HEK293 (cell line): ENCODE measurements at regions not wholly inside any gene's neighbourhood (a gene's known extent, or its start where the extent isn't known, plus 50 kb on each side); places are given as distances from the start of the nearest gene placed in this dataset.

Experiments used
- FEZF1 ChIP-seq: fragments of 450-650 bp; formaldehyde crosslinking; IDR thresholded peaks from 2 replicates; pipeline ENCODE4 v1.5.1; 2016; ENCODE audit warnings: missing biosample characterization, missing genetic modification characterization
- HOXC10 ChIP-seq: sonication (generic); formaldehyde crosslinking; IDR thresholded peaks from 2 replicates; pipeline ENCODE4 v1.8.1; 2023; ENCODE audit warnings: mild to moderate bottlenecking, missing genetic modification reagents
- IKZF3 ChIP-seq: fragments of 450-650 bp; IDR thresholded peaks from 2 replicates; pipeline ENCODE4 v1.5.0; 2018; ENCODE audit warnings: missing biosample characterization, mild to moderate bottlenecking, missing genetic modification characterization, moderate library complexity
- KLF1 ChIP-seq: fragments of 450-650 bp; formaldehyde crosslinking; IDR thresholded peaks from 2 replicates; pipeline ENCODE4 v1.5.1; 2016; ENCODE audit warnings: missing biosample characterization, missing genetic modification characterization
- MYNN ChIP-seq: fragments of 450-650 bp; formaldehyde crosslinking; IDR thresholded peaks from 2 replicates; pipeline ENCODE4 v1.5.1; 2016; ENCODE audit warnings: missing biosample characterization, missing genetic modification characterization, borderline replicate concordance
- PRDM1 ChIP-seq: fragments of 450-650 bp; formaldehyde crosslinking; IDR thresholded peaks from 2 replicates; pipeline ENCODE4; 2016; ENCODE audit warnings: missing biosample characterization, missing genetic modification characterization
- SCRT2 ChIP-seq: fragments of 450-650 bp; formaldehyde crosslinking; IDR thresholded peaks from 2 replicates; pipeline ENCODE4 v1.5.1; 2016; ENCODE audit warnings: missing biosample characterization, missing genetic modification characterization
- SP7 ChIP-seq: fragments of 450-650 bp; formaldehyde crosslinking; IDR thresholded peaks from 2 replicates; pipeline ENCODE4 v1.5.1; 2016; ENCODE audit warnings: missing biosample characterization, missing genetic modification characterization
- TSHZ1 ChIP-seq: fragments of 450-650 bp; formaldehyde crosslinking; IDR thresholded peaks from 2 replicates; pipeline ENCODE4 v1.5.1; 2016; ENCODE audit warnings: missing biosample characterization, missing genetic modification characterization, borderline replicate concordance
- ZBTB17 ChIP-seq: fragments of 450-650 bp; formaldehyde crosslinking; IDR thresholded peaks from 2 replicates; pipeline ENCODE4 v1.5.1; 2016; ENCODE audit warnings: missing biosample characterization, missing genetic modification characterization
- ZBTB20 ChIP-seq: fragments of 450-650 bp; formaldehyde crosslinking; IDR thresholded peaks from 2 replicates; pipeline ENCODE4 v1.5.1; 2016; ENCODE audit warnings: missing biosample characterization, missing genetic modification characterization
- ZBTB44 ChIP-seq: fragments of 450-650 bp; IDR thresholded peaks from 2 replicates; pipeline ENCODE4 v1.5.1; 2018; ENCODE audit warnings: missing biosample characterization, mild to moderate bottlenecking, missing genetic modification characterization
- ZBTB8A ChIP-seq: fragments of 450-650 bp; formaldehyde crosslinking; IDR thresholded peaks from 2 replicates; pipeline ENCODE4 v1.5.1; 2016; ENCODE audit warnings: missing biosample characterization, missing genetic modification characterization
- ZFP69B ChIP-seq: fragments of 450-650 bp; formaldehyde crosslinking; IDR thresholded peaks from 2 replicates; pipeline ENCODE4 v1.5.1; 2016; ENCODE audit warnings: missing biosample characterization, missing genetic modification characterization
- ZNF169 ChIP-seq: fragments of 450-650 bp; formaldehyde crosslinking; IDR thresholded peaks from 2 replicates; pipeline ENCODE4 v1.5.1; 2016; ENCODE audit warnings: missing biosample characterization, missing genetic modification characterization
- ZNF2 ChIP-seq: fragments of 450-650 bp; formaldehyde crosslinking; IDR thresholded peaks from 2 replicates; pipeline ENCODE4 v1.5.1; 2016; ENCODE audit warnings: missing biosample characterization, missing genetic modification characterization
- ZNF211 ChIP-seq: fragments of 450-650 bp; formaldehyde crosslinking; IDR thresholded peaks from 2 replicates; pipeline ENCODE4 v1.5.1; 2016; ENCODE audit warnings: low read depth, missing biosample characterization, missing genetic modification characterization
- ZNF426 ChIP-seq: fragments of 450-650 bp; formaldehyde crosslinking; IDR thresholded peaks from 2 replicates; pipeline ENCODE4 v1.5.1; 2017; ENCODE audit warnings: missing biosample characterization, missing genetic modification characterization, mild to moderate bottlenecking, inconsistent platforms, moderate library complexity
- ZNF561 ChIP-seq: fragments of 450-650 bp; IDR thresholded peaks from 2 replicates; pipeline ENCODE4 v1.5.1; 2018; ENCODE audit warnings: missing biosample characterization, missing genetic modification characterization, borderline replicate concordance
- ZNF629 ChIP-seq: fragments of 450-650 bp; formaldehyde crosslinking; IDR thresholded peaks from 2 replicates; pipeline ENCODE4 v1.5.1; 2017; ENCODE audit warnings: missing biosample characterization, missing genetic modification characterization
- ZNF664 ChIP-seq: fragments of 450-650 bp; formaldehyde crosslinking; IDR thresholded peaks from 2 replicates; pipeline ENCODE4 v1.5.1; 2016; ENCODE audit warnings: missing biosample characterization, missing genetic modification characterization
- ZNF843 ChIP-seq: fragments of 450-650 bp; formaldehyde crosslinking; IDR thresholded peaks from 2 replicates; pipeline ENCODE4 v1.5.1; 2016; ENCODE audit warnings: missing biosample characterization, missing genetic modification characterization
- ZXDB ChIP-seq: fragments of 450-650 bp; formaldehyde crosslinking; IDR thresholded peaks from 2 replicates; pipeline ENCODE4 v1.5.1; 2016; ENCODE audit warnings: missing biosample characterization, missing genetic modification characterization
- TF ChIP-seq, protein P1 (sequence below): fragments of 450-650 bp; formaldehyde crosslinking; optimal IDR thresholded peaks from 2 replicates; pipeline ENCODE3; 2016; ENCODE audit warnings: missing biosample characterization, mild to moderate bottlenecking, missing genetic modification characterization
- TF ChIP-seq, protein P2 (sequence below): fragments of 450-650 bp; formaldehyde crosslinking; IDR thresholded peaks from 2 replicates; pipeline ENCODE4 v1.5.1; 2016; ENCODE audit warnings: missing biosample characterization, missing genetic modification characterization
- TF ChIP-seq, protein P3 (sequence below): fragments of 450-650 bp; formaldehyde crosslinking; conservative IDR thresholded peaks from 2 replicates; pipeline ENCODE4 v1.5.1; 2016; ENCODE audit warnings: low read depth, missing biosample characterization, missing genetic modification characterization
- TF ChIP-seq, protein P4 (sequence below): fragments of 450-650 bp; formaldehyde crosslinking; IDR thresholded peaks from 2 replicates; pipeline ENCODE4 v1.5.1; 2017; ENCODE audit warnings: missing biosample characterization, missing genetic modification characterization

GRCh38 chr7:33669251-33669670, 236.1 kb upstream of the BMPER start (continued):
- TF ChIP-seq TSHZ1 (tag by site-specific recombination) (peak; percentile 94), FEZF1 (tag by site-specific recombination) (peak; percentile 96), KLF1 (tag by site-specific recombination) (peak; percentile 82), ZNF211 (no peak), ZFP69B (0 out of 2 replicates have a peak, but pooled peaks have one; percentile 65), ZBTB8A (tag by site-specific recombination) (peak; percentile 67; the same call in 1 of the 2 replicates), IKZF3 (peak; percentile 90), ZNF426 (tag by site-specific recombination) (no peak), SP7 (tag by site-specific recombination) (peak; percentile 91), ZNF2 (tag by site-specific recombination) (peak; percentile 85), ZNF629 (tag by site-specific recombination) (peak; percentile 87), SCRT2 (tag by site-specific recombination) (peak; percentile 62), PRDM1 (tag by site-specific recombination) (peak; percentile 38; the same call in 1 of the 2 replicates), ZBTB17 (peak; percentile 46; the same call in 1 of the 2 replicates), ZNF169 (tag by site-specific recombination) (no peak), ZBTB44 (tag by site-specific recombination) (peak; percentile 85), ZNF843 (tag by site-specific recombination) (peak; percentile 98), ZXDB (peak; percentile 94), ZNF664 (tag by site-specific recombination) (peak; percentile 52; the same call in 1 of the 2 replicates), ZNF561 (tag by site-specific recombination) (peak; percentile 88), MYNN (tag by site-specific recombination) (no peak), HOXC10 (CRISPR knock-in tag) (no peak), ZBTB20 (tag by site-specific recombination) (no peak)
- TF ChIP-seq, protein P1, sequence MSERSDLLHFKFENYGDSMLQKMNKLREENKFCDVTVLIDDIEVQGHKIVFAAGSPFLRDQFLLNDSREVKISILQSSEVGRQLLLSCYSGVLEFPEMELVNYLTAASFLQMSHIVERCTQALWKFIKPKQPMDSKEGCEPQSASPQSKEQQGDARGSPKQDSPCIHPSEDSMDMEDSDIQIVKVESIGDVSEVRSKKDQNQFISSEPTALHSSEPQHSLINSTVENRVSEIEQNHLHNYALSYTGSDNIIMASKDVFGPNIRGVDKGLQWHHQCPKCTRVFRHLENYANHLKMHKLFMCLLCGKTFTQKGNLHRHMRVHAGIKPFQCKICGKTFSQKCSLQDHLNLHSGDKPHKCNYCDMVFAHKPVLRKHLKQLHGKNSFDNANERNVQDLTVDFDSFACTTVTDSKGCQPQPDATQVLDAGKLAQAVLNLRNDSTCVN (tag by site-specific recombination): no peak
- TF ChIP-seq, protein P2, sequence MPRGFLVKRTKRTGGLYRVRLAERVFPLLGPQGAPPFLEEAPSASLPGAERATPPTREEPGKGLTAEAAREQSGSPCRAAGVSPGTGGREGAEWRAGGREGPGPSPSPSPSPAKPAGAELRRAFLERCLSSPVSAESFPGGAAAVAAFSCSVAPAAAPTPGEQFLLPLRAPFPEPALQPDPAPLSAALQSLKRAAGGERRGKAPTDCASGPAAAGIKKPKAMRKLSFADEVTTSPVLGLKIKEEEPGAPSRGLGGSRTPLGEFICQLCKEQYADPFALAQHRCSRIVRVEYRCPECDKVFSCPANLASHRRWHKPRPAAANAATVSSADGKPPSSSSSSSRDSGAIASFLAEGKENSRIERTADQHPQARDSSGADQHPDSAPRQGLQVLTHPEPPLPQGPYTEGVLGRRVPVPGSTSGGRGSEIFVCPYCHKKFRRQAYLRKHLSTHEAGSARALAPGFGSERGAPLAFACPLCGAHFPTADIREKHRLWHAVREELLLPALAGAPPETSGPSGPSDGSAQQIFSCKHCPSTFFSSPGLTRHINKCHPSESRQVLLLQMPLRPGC: peak; percentile 97
- TF ChIP-seq, protein P3, sequence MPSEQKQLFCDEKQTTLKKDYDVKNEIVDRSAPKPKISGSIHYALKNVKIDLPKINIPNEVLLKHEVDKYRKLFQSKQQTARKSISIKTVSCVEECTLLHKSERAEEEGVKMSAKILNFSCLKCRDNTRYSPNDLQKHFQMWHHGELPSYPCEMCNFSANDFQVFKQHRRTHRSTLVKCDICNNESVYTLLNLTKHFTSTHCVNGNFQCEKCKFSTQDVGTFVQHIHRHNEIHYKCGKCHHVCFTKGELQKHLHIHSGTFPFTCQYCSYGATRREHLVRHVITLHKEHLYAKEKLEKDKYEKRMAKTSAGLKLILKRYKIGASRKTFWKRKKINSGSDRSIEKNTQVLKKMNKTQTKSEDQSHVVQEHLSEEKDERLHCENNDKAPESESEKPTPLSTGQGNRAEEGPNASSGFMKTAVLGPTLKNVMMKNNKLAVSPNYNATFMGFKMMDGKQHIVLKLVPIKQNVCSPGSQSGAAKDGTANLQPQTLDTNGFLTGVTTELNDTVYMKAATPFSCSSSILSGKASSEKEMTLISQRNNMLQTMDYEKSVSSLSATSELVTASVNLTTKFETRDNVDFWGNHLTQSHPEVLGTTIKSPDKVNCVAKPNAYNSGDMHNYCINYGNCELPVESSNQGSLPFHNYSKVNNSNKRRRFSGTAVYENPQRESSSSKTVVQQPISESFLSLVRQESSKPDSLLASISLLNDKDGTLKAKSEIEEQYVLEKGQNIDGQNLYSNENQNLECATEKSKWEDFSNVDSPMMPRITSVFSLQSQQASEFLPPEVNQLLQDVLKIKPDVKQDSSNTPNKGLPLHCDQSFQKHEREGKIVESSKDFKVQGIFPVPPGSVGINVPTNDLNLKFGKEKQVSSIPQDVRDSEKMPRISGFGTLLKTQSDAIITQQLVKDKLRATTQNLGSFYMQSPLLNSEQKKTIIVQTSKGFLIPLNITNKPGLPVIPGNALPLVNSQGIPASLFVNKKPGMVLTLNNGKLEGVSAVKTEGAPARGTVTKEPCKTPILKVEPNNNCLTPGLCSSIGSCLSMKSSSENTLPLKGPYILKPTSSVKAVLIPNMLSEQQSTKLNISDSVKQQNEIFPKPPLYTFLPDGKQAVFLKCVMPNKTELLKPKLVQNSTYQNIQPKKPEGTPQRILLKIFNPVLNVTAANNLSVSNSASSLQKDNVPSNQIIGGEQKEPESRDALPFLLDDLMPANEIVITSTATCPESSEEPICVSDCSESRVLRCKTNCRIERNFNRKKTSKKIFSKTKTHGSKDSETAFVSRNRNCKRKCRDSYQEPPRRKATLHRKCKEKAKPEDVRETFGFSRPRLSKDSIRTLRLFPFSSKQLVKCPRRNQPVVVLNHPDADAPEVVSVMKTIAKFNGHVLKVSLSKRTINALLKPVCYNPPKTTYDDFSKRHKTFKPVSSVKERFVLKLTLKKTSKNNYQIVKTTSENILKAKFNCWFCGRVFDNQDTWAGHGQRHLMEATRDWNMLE (tag by site-specific recombination): no peak
- TF ChIP-seq, protein P4, sequence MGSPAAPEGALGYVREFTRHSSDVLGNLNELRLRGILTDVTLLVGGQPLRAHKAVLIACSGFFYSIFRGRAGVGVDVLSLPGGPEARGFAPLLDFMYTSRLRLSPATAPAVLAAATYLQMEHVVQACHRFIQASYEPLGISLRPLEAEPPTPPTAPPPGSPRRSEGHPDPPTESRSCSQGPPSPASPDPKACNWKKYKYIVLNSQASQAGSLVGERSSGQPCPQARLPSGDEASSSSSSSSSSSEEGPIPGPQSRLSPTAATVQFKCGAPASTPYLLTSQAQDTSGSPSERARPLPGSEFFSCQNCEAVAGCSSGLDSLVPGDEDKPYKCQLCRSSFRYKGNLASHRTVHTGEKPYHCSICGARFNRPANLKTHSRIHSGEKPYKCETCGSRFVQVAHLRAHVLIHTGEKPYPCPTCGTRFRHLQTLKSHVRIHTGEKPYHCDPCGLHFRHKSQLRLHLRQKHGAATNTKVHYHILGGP (tag by site-specific recombination): peak; percentile 96
